ENCODE measurements at regions not wholly inside any gene's neighbourhood (a gene's known extent, or its start where the extent isn't known, plus 50 kb on each side); places are given as distances from the start of the nearest gene placed in this dataset.

DNA sequence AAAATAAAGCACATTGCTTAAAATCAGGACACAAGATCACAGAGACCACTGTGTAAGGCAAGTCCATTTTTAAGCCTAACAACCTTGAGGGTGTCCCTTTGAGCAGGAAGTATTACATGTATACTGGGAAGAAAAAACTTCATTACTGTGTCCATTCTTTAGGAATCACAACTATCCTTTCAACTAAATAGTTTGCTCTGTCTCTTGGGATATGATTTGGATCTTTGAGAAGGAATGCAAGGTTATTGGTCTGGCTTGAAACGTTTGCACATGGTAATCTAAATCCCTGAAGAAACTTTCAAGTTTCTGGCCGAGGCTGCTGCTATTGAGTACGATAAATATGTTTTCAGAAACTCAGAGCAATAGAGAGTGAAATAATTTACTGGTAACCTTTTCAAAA is 923.0 kb upstream of the SEMA6A start:
- no peaks in the 10 kb centered on the region for H3K4me1 ChIP-seq
- no peaks in the 10 kb centered on the region for H3K36me3 ChIP-seq
- intact Hi-C loops (cut with DNase I; ENCODE audit: low total_unique reads) = no loop called here
- H3K27ac ChIP-seq = no peak overlapping the region
- DNase-seq = no peak
- WGBS, 5 donors = 54 to 78% (median 66%) methylated on average over 3 of the region's 3 CpGs
- TF ChIP-seq POLR2A (IDR thresholded peaks at IDR 0.05) (no peak), POLR2AphosphoS5 (IDR thresholded peaks at IDR 0.05) (no peak), CTCF (IDR thresholded peaks at IDR 0.05 in 8 of 11, conservative IDR thresholded peaks at IDR 0.05 in 3 of 11) (no peak)
- no peaks in the 10 kb centered on the region for H3K27me3 ChIP-seq (replicated peaks in 1 of 7)
- H3K9me3 ChIP-seq = peaks cover 0 to 17% (median 11%) of the 10 kb centered on the region in 8 donors
- no peak overlapping the region for H3K4me3 ChIP-seq

- H3K4me3 ChIP-seq = no peak overlapping the region
- H3K9me3 ChIP-seq = peaks cover 0 to 17% (median 13%) of the 10 kb centered on the region in 8 donors
- no peaks in the 10 kb centered on the region for H3K27me3 ChIP-seq (replicated peaks in 1 of 7)
- WGBS, 5 donors = 41 to 62% (median 46%) methylated on average over 1 of the region's 1 CpG
- intact Hi-C loops (cut with DNase I; ENCODE audit: low total_unique reads) = no loop called here
- H3K36me3 ChIP-seq = no peaks in the 10 kb centered on the region
- no peak for DNase-seq
- no peaks in the 10 kb centered on the region for H3K4me1 ChIP-seq
- TF ChIP-seq POLR2A (IDR thresholded peaks at IDR 0.05) = no peak
- no peak for TF ChIP-seq CTCF (IDR thresholded peaks at IDR 0.05 in 8 of 11, conservative IDR thresholded peaks at IDR 0.05 in 3 of 11)
- no peak for TF ChIP-seq POLR2AphosphoS5 (IDR thresholded peaks at IDR 0.05)
- H3K27ac ChIP-seq = no peak overlapping the region
These were observed 922.2 kb upstream of the SEMA6A start for GRCh38 chr5:117496801-117497200.

DNA sequence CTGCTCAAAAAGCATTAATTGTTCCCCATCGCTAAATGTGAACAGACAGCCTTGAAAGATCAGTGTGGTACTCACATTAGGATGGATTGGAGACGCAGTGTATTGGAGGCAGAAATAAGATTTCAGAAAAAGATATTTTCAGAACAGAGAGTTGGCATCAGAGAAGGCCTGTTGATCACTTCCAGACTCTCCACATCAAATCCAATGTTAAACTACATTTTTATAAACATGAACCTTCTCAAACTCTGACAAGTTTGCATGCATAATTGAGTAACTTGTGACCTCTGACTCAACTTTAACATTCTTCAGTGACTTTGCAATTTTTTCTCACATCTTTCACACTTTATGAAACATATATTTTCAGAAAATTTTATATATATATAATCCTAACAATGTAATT is 919.6 kb upstream of the SEMA6A start:
- Histone ChIP-seq H3K27me3 (replicated peaks in 1 of 7) (no peaks in the 10 kb centered on the region), H3K4me1 (no peaks in the 10 kb centered on the region), H3K36me3 (no peaks in the 10 kb centered on the region), H3K4me3 (no peak overlapping the region), H3K9me3 (peaks cover 0 to 17% (median 13%) of the 10 kb centered on the region in 8 donors), H3K27ac (no peak overlapping the region)
- WGBS, 5 donors = 72 to 89% (median 76%) methylated on average over 2 of the region's 2 CpGs
- DNase-seq = no peak
- intact Hi-C loops (cut with DNase I; ENCODE audit: low total_unique reads) = no loop called here
- TF ChIP-seq POLR2AphosphoS5 (IDR thresholded peaks at IDR 0.05) (no peak), POLR2A (IDR thresholded peaks at IDR 0.05) (no peak), CTCF (IDR thresholded peaks at IDR 0.05 in 8 of 11, conservative IDR thresholded peaks at IDR 0.05 in 3 of 11) (no peak)

DNA sequence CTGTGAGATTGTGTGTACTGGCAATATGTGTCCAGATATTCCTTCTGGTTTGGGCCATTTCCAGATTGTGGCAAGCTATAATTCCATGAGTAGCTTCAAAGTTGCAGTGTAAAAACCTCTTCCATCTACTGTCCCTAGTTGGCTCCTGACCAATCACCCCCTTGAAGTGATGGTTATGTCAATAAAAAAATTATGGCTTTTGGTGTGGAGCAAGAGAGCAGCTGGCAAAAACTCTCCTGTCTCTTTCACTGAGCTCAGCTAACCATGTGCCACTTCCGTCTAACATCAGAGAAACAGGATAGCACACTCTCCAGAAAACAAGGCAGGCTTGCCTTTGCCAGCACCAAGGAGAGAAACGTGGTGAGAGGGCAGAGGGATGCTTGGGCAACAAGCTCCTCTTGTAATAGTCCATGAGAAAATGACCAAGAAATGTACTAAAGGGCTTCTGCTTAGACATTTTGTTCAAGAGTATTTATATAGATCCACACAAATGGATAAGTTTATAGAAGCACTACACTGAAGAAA is 914.4 kb upstream of the SEMA6A start:
- H3K27me3 ChIP-seq (replicated peaks in 1 of 7) = no peaks in the 10 kb centered on the region
- TF ChIP-seq POLR2AphosphoS5 (IDR thresholded peaks at IDR 0.05) (no peak), CTCF (IDR thresholded peaks at IDR 0.05 in 8 of 11, conservative IDR thresholded peaks at IDR 0.05 in 3 of 11) (no peak), POLR2A (IDR thresholded peaks at IDR 0.05) (no peak)
- no peak overlapping the region for H3K27ac ChIP-seq
- H3K9me3 ChIP-seq = peaks cover 0 to 15% (median 13%) of the 10 kb centered on the region in 8 donors
- no peaks in the 10 kb centered on the region for H3K36me3 ChIP-seq
- intact Hi-C loops (cut with DNase I; ENCODE audit: low total_unique reads) = no loop called here
- no peak for DNase-seq
- H3K4me3 ChIP-seq = no peak overlapping the region
- no peaks in the 10 kb centered on the region for H3K4me1 ChIP-seq
- 57 to 72% (median 65%) methylated on average over 2 of the region's 2 CpGs for WGBS, 5 donors

All from spleen (tissue), 11 donors.